ENCODE measurements at regions not wholly inside any gene's neighbourhood (a gene's known extent, or its start where the extent isn't known, plus 50 kb on each side); places are given as distances from the start of the nearest gene placed in this dataset.

DNA sequence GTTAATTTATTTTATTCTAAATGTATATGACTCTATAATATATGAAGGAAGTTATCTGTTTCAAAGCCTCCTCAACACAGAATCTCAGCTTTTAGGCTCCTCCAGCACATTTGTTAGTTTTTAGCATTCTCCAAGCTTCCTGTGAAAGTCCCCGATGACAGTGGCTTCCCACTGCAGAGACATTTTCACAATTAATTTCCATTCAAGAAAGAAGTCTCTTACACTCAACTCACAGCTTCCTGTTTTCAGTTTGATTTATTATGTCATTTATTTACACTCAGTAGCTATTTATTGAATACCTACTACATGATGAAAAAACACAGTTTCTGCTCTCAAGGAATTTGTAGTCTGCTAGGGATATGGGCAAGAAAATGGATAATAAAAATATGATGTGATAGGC is 2228.2 kb upstream of the WWC1 start (continued):
- TF ChIP-seq, protein P1, sequence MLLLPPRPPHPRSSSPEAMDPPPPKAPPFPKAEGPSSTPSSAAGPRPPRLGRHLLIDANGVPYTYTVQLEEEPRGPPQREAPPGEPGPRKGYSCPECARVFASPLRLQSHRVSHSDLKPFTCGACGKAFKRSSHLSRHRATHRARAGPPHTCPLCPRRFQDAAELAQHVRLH (CRISPR knock-in tag; IDR thresholded peaks at IDR 0.05; ENCODE audit: borderline replicate concordance, low read depth): no peak
- TF ChIP-seq SIX4 (CRISPR knock-in tag; IDR thresholded peaks at IDR 0.05): no peak
- TF ChIP-seq ZNF83 (CRISPR knock-in tag; IDR thresholded peaks at IDR 0.05; ENCODE audit: borderline replicate concordance): no peak

DNA sequence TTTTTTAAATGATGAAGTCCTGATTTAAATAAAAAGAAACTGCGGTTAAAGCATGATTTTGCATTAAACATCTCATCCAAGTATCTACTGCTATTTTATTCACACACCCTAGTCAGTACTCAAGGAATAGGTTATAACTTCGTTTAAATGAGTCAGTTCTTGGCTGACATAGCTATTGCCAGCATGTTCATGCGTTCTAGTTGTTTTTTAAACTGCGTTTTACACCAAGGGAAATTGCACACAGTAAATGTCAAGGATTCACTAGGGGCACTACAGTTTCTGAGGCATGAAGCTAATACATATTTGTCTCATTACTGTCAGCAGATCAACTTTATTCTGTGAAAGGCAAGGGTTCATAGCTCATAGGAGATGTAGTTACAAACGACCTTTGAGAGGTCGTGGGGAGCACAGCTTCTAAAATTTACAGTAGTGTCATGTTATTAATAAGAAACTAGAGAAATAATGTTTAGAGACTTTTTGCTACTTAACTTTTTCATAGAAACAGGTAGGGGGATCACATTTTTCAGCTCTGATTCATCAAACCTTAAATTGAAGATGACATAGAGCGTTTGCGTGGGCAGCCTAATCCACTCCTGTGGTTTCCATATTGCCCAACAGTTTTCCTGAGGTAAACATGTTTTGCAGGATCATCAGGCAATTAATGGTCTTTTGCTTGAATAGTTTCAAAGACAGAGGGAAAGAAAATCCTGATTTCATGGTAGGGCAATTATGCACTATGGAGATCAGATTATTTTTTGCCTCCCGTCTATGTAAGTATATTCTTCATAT is 2222.7 kb upstream of the WWC1 start:
- CTCF ChIA-PET (ENCODE audit: low intra/inter-chr PET ratio, low total read pairs): no interaction called here
- Histone ChIP-seq H2AFZ (ENCODE audit: low read length) (no peak overlapping the region), H3K4me2 (ENCODE audit: low read depth, low read length) (no peak overlapping the region), H3K9me3 (ENCODE audit: low read length) (peaks cover 91% of the 10 kb centered on the region), H3K79me2 (ENCODE audit: insufficient read depth, low read length) (no peaks in the 10 kb centered on the region), H3K4me3 (replicated peaks in 1 of 3; ENCODE audit: insufficient read depth in 1 of 3, low read depth in 2 of 3, low read length in 3 of 3) (no peak overlapping the region), H4K20me1 (ENCODE audit: insufficient read depth, low read length) (no peaks in the 10 kb centered on the region), H3K36me3 (replicated peaks in 1 of 2; ENCODE audit: control insufficient read depth in 1 of 2, insufficient read depth in 2 of 2, low read length in 2 of 2) (no peaks in the 10 kb centered on the region), H3K27ac (ENCODE audit: extremely low read length, insufficient read depth, low read length) (no peak overlapping the region), H3K27me3 (ENCODE audit: control insufficient read depth in 1 of 2, insufficient read depth in 2 of 2, low read length in 2 of 2) (no peaks in the 10 kb centered on the region), H3K9ac (ENCODE audit: insufficient read depth, low read depth, low read length) (no peak overlapping the region), H3K4me1 (ENCODE audit: insufficient read depth, low read length) (no peaks in the 10 kb centered on the region)
- ATAC-seq (no peak), DNase-seq (ENCODE audit: low spot score) (no peak), FAIRE-seq (no peak)
- TF ChIP-seq DR1 (CRISPR knock-in tag; IDR thresholded peaks at IDR 0.05): no peak
- no peak for TF ChIP-seq ZNF333 (CRISPR knock-in tag; IDR thresholded peaks at IDR 0.05; ENCODE audit: borderline replicate concordance)
- no peak for TF ChIP-seq ZNF556 (CRISPR knock-in tag; IDR thresholded peaks at IDR 0.05; ENCODE audit: borderline replicate concordance)
- TF ChIP-seq ZNF441 (CRISPR knock-in tag; IDR thresholded peaks at IDR 0.05; ENCODE audit: borderline replicate concordance): no peak
- TF ChIP-seq ERF (CRISPR knock-in tag; IDR thresholded peaks at IDR 0.05): no peak
- no peak for TF ChIP-seq HDAC1 (CRISPR knock-in tag; IDR thresholded peaks at IDR 0.05)
- TF ChIP-seq NR2F2 (IDR thresholded peaks at IDR 0.05; ENCODE audit: borderline replicate concordance, low read depth): no peak
- no peak for TF ChIP-seq ZBED4 (CRISPR knock-in tag; IDR thresholded peaks at IDR 0.05; ENCODE audit: borderline replicate concordance)
- no peak for TF ChIP-seq RXRA (CRISPR knock-in tag; IDR thresholded peaks at IDR 0.05)
- no peak for TF ChIP-seq RXRB (CRISPR knock-in tag; IDR thresholded peaks at IDR 0.05; ENCODE audit: borderline replicate concordance)
- TF ChIP-seq ZNF782 (CRISPR knock-in tag; IDR thresholded peaks at IDR 0.05; ENCODE audit: borderline replicate concordance): no peak
- no peak for TF ChIP-seq ZNF577 (CRISPR knock-in tag; IDR thresholded peaks at IDR 0.05; ENCODE audit: borderline replicate concordance, low read depth)
- POLR2A ChIA-PET: no interaction called here
- in situ Hi-C loops (cut with HindIII; ENCODE audit: extremely low pct_ligation_motif_present, low pct_unique_long_range_greater_than_20kb) (no loop called here), intact Hi-C loops (cut with micrococcal nuclease; ENCODE audit: unreplicated experiment) (no loop called here)
- WGBS (ENCODE audit: low lambda C conversion rate): 9% methylated on average over 9 of the region's 9 CpGs
- no TSS peak for BruUV-seq (replicated peaks)
